GM10266 (cell line): ENCODE measurements at regions not wholly inside any gene's neighbourhood (a gene's known extent, or its start where the extent isn't known, plus 50 kb on each side); places are given as distances from the start of the nearest gene placed in this dataset.
"Not testable (repeated sequence)": the region's sequence is repeated elsewhere in the genome, so short reads cannot be mapped to it uniquely, and the experiment has no call there.

Experiments
- DNase-seq: peaks from one replicate; pipeline ENCODE4 v3.0.0; 2012; ENCODE audit errors: extremely low spot score
- CTCF ChIP-seq: IDR thresholded peaks from 2 replicates; pipeline ENCODE4 v1.5.1; 2012; ENCODE audit warnings: mild to moderate bottlenecking, low read depth; ENCODE audit not compliant: control insufficient read depth, insufficient read depth; ENCODE audit errors: missing control alignments

DNA sequence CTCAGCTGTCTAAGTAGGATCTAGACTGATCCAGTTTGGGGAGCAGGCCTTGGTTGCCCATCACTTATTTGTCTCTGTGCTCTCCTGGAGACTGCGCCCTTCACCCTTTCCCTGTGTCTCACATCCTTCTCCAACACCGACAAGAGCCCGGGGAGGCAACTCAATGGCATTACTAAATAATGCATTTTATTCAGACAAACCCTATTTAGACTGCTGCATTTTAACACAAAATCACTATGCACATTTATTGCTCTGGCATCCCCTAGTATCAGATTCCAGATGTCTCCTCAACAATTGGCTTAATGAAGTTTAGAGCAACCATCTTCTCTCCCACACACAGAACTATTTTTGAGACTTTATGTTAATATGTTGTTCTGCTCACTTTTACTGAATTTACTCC, 436.4 kb upstream of the CHRM3 start:
- DNase-seq = no peak
- no peak for TF ChIP-seq CTCF

GRCh38 chr1:238944028-238944427, 442.3 kb upstream of the CHRM3 start:
- TF ChIP-seq CTCF = no peak
- DNase-seq = no peak

GRCh38 chr1:238927899-238928298, 458.5 kb upstream of the CHRM3 start:
- no peak for TF ChIP-seq CTCF
- no peak for DNase-seq

DNA sequence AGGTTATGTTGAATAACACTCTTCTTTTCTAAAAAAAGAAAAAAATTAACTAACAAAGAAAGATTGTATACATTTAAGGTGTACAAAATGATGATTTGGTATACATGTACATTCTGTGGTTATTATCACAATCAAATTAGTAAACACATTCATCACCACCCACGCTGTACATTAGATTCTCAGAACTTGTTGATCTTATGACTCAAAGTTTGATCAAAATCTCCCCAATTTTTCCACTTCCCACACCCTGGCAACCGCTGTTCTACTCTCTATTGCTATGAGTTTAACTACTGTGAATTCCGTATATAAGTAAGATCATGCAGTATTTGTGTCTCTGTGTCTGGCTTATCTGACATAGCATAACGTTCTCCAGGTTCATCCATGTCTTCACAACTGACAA, 469.5 kb upstream of the CHRM3 start:
- TF ChIP-seq CTCF = no peak
- no peak for DNase-seq

DNA sequence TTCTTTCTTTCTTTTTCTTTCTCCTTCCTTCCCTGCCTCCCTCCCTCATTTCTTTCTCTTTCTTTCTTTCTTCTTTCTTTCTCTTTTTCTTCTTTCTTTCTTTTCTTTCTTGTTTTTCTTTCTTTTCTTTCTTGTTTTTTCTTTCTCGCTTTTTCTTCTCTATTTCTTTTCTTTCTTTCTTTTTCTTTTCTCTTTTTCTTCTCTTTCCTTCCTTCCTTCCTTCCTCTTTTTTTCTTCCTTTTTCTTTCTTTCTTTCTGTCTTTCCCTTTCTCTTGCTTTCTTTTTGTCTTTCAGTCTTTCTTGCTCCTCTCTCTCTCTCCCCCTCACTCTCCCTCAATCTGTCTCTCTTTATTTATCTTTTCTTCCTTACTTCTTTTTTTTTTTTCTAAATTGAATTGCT, 472.0 kb upstream of the CHRM3 start:
- TF ChIP-seq CTCF = no peak
- no peak for DNase-seq

GRCh38 chr1:238913210-238913609, 473.2 kb upstream of the CHRM3 start:
- TF ChIP-seq CTCF = no peak
- DNase-seq = no peak

DNA sequence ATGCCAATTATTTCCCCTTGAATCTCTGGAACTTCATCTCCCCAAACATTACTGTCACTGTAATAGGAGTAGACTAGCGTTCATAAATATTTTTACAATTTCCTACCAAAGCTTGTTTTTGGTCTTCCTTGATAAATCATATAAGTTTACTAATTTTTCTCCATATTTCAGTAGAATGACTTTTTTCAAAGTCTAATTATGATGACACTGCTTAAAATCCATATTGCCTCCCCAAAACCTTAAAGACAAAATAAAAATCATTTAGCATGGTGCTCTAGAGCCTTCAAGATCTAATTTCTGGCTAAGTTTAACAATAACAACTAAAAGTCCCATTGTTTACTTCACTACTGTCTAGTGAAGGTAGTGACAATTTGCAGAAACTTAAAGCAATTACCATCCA, 474.2 kb upstream of the CHRM3 start:
- no peak for DNase-seq
- TF ChIP-seq CTCF = no peak

DNA sequence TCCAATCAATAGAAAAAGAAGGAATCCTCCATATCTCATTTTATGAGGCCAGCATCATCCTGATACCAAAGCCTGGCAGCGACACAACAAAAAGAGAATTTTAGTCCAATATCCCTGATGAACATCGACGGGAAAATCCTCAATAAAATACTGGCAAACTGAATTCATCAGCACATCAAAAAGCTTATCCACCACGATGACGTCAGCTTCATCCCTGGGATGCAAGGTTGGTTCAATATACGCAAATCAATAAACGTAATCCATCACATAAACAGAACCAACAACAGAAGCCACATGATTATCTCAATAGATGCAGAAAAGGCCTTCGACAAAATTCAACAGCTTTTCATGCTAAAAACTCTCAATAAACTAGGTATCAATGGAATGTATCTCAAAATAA, 483.6 kb upstream of the CHRM3 start:
- not testable (repeated sequence) for DNase-seq
